GM21381 (cell line): ENCODE measurements at regions not wholly inside any gene's neighbourhood (a gene's known extent, or its start where the extent isn't known, plus 50 kb on each side); places are given as distances from the start of the nearest gene placed in this dataset.
"Not testable (repeated sequence)": the region's sequence is repeated elsewhere in the genome, so short reads cannot be mapped to it uniquely, and the experiment has no call there.

Experiments used
- ATAC-seq: cut with Tn5 transposase; IDR thresholded peaks from one replicate; pipeline ENCODE4 v1.9.1; 2021; ENCODE audit warnings: mild to moderate bottlenecking, moderate library complexity; ENCODE audit not compliant: unreplicated experiment

DNA sequence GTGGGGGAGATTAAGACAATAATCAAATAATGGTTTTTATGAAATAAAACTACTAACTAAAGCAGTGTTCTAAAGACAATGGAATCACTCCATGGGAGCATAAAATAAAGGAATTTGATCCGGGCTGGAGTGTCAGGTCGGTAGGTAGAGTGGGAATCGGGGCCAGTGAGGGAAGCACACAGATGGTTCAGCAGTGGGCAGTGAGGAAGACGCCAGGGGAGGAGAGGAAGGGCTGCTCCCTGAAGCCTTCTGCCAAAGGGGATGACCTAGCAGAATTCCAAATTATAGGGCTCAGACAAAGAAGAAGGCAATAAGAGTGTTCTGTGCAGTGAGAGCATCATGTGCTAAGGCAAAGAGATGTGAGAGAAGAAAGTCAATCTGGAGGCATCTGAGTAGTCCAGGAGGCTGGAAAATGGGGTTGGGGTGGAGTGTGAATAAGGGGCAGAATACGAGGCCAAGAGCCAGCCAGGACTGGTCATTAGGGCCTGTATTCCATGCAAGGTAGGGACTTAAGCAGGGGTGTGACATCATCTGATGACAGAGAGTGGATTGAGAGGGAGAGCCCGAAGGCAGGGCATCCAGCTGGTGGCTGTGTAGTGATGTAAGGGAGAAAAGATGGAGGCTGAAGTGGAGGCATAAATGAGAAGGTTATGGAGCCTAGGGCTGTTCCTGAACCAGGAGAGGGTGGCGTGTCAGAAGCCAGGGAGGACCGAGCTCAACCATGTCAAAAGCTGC is 137.6 kb downstream of the COPRS start:
- no peak for ATAC-seq

DNA sequence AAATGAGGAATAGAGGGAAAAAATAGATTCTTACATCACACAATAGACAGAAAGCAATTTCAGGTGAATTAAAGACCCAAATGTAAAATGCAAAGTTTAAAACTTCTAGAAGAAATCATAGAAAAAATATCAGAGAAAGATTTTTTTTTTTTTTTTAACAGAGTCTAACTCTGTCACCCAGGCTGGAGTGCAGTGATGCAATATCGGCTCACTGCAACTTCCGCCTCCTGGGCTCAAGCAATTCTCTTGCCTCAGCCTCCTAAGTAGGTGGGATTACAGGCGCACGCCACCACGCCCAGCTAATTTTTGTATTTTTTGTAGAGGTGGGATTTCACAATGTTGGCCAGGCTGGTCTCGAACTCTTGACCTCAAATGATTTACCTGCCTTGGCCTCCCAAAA is 141.8 kb downstream of the COPRS start:
- not testable (repeated sequence) for ATAC-seq

DNA sequence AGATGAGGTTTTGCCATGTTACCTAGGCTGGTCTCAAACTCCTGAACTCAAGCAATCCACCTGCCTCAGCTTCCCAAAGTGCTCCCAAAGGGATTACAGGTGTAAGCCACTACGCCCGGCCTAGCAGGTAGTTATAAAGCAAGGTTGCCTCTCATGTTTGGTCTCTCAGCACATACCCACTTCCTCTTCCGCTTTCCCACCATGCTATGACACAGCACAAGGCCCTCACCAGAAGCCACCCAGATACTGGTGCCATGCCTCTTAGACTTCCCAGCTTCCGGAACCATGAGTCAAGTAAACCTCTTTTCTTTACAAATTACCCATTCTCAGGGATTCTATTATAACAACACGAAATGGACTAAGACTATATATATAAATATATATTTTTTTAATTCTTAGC is 143.6 kb downstream of the COPRS start:
- ATAC-seq, result no peak

DNA sequence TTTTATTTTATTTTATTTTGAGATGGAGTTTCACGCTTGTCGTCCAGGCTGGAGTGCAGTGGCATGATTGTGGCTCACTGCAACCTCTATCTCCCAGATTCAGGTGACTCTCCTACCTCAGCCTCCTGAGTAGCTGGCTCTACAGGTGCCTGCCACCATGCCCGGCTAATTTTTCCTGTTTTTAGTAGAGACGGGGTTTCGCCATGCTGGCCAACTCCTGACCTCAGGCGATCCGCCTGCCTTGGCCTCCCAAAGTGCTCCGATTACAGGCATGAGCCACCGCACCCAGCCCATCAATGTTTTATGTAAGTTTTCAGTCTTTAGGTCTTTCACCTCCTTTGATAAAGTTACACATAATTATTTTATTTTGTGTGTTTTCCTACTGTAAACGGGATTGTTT is 154.6 kb downstream of the COPRS start:
- ATAC-seq, result no peak

DNA sequence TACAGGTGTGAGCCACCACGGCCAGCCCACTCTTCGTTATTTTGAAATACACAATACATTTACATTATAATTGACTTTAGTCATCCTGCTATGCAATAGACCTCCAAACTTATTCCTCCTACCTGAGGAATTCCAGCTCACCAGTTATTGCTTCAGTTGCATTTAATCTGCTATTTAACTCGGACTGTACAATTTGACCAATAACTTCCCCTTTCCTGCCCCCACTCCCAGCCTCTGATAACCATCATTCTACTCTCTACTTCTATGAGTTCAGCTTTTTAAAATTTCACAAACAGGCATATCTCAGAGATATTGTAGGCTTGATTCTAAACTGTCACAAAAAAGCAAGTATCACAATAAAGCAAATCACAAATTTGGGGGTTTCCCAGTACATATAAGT is 157.0 kb downstream of the COPRS start:
- no peak for ATAC-seq

DNA sequence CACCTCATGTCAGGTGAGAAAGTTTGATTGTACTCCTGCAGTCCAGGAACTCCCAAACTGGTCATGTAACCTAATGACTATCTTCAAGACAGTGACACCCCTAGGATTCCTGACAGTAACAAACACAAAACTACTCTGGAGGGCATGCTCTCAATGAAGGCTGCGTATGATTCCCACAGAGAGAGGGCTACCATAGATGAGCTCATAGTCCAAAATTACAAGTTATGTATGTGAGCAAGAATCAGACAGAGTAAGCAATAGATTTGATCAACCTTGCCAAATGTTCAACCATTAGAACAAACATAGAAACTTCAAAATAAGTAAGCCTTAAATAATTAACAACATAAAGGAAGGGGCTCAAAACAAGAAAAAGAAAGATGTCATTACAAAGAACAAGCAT is 158.1 kb downstream of the COPRS start:
- no peak for ATAC-seq

DNA sequence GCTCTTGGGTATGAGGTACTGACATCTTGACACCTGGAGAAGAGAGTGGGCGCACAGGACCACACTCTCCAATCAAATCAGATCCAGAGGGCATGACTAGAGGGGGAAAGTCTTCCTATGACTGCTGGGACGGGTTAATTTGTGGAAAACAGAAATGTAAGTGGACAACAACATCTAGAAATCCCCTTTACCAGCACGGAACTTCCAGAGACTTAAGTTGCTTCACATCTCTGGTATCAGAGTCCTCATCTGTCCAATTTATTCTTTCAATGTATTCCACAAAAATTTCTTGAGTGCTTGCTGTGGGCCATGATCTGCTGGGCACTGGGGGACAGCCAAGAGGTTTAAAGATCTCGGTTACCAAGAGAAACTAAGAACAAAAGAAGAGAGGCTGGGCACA is 159.2 kb downstream of the COPRS start:
- ATAC-seq, result no peak

DNA sequence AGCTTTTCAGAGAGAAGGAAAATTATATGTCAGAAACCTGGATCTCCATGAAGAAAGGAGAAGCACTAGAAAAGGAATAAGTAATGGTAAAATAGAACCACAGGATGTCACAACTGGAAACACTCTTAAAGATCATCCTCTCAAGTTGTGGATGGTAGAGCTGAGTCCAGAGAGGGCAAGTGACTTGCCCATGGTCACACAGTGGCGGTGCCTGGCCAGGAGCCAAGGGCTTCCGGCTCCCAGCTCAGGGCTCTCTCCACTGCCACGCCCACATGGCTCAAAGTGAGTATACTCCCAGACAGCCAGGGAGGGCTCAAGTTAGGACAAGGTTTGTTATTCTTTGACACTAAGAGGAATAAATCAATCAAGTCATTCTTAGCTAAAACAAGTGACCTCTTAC is 159.8 kb downstream of the COPRS start:
- no peak for ATAC-seq

DNA sequence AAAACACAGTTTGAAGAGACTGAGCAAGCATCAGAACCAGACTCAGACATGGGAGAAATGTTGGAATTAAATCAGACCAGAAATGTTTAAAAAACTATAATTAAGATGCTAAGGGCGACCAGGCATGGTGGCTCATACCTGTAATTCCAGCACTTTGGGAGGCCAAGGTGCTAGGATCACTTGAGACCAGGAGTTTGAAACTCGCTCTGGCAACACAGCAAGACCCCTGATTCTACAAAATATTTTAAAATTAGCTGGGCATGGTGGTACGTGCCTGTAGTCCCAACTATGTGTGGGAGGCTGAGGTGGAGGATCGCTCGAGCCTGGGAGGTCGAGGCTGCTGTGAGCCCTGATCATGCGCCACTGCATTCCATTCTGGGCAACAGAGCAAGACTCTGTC is 160.3 kb downstream of the COPRS start:
- no peak for ATAC-seq

DNA sequence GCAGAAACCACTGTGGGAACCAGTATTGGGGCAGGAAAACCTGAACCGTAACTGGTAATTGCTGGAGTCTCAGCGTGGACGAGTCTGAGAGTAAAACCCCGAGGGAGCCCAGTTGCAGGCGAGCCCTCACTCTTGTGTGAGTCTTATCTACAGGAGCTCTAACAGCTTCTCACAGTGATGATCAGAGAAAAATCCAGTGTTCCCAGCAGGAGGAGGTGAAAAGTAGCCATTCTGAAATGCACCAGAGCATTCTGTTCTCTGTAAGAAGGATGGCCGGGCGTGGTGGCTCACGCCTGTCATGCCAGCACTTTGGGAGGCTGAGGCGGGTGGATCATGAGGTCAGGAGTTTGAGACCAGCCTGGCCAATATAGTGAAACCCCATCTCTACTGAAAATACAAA is 161.2 kb downstream of the COPRS start:
- no peak for ATAC-seq

DNA sequence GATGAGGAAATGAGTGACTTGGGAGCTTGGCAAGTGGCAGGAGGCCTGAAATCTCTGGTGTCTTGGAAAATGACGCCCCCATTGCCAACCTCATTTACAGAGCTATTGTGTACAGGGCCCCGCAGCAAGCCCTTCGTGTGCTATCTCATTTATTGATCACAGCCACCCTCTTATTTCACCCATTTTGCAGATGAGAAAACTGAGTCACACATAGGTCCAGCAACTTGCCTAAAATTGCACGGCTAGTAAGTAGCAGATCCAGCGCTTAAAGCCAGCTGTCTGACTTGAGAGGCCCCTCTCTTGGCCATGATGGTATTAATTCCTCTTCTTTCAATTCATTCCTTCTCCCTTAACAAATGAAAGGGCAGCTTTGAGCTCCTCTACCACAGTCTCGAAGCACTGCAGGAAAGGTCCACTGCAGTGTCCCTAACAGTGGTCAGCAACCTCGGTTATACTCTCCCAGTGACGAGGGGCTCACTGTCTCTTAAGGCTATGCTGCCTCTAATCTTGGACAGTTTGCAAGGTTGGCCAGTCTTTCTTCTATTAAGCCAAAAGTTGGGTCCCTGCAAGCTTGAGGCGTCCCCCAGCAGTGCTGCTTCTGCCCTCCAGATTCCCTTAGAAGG is 162.2 kb downstream of the COPRS start:
- no peak for ATAC-seq

DNA sequence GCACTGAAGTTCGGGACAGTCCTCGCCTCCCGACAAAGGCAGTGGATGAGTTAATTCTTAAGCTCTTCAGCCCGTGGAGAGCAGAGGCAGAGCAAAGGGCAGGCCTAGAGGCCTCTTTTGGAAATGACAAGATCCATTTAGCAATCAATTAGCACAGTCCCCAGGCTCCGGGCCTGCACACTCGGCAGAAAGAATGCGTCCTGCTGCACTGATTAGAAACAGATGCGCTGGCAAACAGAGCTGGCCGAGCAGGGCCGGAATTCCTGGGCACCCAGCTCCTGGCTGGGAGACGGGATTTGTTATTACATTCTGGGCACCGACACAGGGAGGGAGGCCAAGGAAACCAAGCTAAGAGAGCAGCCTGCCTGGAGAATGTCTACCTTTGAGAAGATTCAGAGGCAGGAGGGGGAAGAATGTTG is 162.9 kb downstream of the COPRS start:
- no peak for ATAC-seq

DNA sequence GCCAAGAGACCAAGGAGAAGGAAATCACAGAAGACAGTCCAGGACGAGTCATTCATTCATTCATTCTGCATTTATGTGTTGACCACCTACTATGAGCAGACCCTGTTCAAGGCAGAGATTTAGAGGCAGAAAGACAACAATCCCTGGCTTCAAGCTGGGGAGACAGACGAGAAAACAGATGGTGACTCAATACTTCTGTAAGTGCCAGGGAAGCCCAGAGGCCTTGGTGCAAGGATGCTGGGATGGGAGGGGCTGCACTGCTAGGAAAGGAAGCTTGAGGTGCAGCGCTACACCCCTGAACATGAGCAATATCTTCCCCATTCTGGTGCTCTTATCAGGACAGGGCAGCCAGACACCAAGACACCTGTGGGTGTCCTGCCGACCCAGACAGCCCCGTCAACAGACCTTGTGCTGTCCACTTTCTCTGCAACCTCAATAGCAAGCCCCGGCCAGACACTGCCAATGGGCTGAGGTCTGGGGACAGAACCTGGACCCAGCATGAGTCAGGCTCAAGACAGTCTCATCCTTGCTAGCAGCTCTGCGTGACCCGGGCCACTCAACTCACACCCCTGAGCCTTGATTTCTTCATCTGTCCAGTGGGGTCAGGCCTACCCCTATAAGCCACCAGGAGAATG is 163.5 kb downstream of the COPRS start:
- no peak for ATAC-seq

DNA sequence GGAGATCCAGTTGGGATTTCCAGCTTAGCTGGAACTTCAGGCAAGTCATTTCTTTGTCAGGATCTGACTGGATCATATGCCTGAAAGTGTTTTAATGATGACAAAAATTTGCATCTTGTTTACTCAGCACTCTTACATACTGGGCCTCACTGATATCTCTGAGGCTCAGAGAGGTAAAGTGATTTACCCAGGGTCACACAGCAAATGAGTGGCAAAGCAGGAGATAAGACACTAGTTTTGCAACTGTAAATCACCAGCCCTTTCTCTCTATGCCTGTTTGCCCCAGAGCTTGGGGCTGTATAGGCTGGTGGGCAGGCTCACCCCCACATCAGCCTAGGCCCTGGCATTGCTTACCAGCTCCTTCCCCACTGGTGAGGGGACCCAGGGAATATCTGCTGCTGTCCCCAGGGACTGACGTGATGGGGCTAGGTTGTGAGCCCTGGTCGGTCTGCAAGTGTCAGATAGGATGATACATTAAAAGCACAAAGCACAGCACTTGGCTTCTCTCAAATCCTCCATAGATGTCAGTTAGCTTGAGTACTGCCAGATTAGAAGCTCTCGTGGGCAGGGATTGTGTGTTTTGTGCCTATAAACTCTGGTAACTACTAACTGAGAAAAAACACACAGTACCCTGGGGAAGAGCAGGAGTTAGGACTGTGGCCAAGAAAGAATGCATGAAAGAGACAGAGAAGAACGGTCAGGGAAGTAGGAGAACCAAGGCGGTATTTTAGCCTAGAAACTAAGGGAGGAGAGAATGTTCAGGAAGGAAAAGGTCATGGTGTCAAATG is 165.4 kb downstream of the COPRS start:
- no peak for ATAC-seq

DNA sequence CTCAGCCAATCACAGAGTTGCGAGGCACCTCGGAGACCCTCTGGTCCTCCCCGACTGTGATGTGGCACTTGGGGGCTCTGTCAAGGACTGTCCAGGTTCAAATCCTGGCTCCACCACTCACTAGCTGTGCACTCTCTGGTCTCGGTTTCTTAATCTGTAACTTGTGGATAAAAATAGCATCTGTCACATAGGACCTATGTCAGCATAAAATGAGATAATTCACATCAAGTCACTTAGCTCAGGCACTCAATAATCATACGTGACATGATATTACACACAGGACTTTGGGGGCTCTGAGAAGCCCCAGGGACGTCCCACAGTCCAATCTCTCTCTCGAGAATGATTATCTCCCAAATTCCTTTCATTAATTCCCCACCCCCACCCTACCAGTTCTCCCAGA is 166.4 kb downstream of the COPRS start:
- ATAC-seq, result no peak

DNA sequence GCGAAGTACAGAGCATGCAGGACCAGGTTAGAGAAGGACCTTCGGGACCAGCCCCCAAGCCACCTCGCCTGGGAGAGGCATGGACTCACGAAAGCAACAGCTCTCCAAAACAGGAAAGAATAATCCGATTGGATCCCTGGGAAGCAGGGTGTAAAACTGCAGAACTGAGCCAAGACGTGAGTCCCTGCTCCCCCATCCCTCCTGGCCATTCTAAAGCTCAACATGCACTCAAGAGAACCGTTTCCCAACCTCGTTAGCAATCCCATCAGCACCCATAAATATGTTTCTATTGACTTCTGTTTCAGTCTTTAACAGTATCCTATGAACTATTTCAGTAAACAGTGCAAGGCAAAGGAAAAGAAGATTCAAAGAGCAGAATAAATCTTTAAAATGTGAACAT is 167.0 kb downstream of the COPRS start:
- ATAC-seq, result no peak

DNA sequence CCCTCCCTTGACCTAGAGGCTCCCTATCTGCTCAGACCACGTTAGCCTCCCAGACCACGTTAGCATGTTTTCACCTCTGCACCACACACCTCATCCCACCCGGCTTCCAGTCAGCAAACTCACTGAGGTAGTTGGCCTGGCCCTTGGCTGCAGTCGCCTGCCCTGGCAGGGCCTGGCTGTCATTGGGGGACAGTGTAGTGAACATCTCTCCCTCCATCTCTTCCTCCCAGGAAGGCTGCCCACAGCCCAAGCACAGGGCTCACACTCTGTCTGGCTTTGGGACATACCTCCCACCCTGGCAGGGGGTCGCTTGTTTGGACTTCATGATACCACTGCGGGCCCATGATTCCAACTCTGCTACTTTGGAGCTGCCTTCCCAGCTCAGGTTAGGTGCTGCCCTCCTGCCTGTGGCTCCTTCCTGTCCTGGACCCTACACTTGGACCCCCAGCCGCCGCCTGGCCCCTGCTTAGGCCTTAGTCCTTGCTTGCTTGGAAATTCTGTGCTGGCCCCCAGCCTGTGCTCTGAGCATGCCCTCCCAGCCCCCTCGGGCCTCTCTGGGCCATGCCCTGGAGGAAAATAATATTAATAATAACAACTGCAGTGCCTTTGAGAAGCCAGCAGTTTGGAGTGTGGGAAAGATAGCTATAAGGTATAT is 167.7 kb downstream of the COPRS start:
- ATAC-seq, result no peak

DNA sequence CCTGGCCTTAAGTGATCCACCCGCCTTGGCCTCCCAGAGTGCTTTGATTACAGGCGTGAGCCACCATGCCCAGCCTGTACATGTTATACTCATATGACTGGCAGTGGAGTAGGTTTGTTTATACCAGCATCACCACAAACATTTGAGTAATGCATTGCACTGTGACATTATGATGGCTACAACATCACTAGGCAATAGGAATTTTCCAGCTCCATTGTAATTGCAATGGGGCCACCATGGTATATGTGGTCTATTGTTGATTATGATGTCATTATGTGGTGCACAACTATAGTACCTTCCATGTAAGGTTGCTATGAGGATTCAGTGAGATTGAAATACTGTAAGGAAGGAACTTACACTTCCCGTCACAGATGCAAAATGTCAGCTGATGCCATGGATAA is 168.9 kb downstream of the COPRS start:
- no peak for ATAC-seq

DNA sequence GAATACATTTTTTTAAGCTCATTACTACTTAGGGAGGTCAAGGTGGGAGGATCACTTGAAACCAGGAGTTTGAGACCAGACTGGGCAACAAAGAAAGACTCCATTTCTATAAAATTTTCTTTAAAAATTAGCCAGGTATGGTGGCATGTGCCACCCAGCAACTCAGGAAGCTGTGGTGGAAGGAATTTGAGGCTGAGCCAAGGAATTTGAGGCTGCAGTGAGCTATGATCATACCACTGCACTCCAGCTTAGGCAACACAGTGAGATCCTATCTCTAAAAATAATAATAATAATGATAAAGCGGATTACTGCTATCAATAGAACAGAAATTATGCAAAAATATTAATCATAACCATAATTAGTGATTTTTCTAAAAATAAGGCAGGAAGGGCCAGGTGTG is 170.3 kb downstream of the COPRS start:
- ATAC-seq, result no peak

DNA sequence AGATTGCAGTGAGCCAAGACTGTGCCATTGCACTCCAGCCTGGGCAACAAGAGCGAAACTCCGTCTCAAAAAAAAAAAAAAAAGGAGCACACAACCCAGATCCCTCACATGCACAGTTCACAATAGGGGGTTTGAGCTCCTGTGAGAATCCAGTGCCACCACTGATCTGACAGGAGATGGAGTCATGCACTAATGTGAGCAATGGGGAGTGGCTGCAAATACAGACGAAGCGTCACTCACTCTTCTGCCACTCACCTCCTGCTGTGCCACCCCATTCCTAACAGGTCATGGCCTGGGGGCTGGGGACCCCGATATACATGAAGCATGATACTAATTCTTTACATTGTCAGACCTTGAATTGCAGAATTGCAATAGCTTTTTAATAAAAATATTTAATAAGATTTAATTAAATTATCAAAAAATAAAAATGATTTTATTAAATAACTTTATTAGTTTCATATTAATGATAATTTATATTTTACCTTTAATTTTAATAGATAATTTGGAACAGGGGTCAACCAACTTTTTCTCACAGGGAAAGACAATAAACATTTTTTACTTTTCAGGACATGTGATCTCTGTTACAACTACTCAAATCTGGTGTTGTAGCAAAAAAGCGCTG is 171.4 kb downstream of the COPRS start:
- ATAC-seq, result no peak

DNA sequence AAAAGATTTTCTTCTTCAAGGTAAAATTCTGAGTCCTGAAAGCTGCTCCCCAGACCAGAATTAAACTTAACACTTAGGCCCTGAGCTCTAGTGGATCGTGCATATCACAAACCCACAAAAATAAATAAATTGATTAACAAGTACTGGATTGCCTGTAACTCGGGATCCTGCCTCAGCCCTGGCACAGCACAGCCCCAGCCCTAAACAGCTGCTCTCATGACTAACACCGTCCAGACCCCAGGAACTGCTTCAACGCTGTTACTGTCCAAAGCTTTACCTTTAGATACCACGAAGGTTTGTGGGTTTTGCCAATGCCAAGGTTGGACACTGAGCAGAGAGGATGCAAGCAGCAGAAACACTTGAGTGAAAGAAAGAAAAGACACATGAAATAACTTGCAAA is 172.5 kb downstream of the COPRS start:
- ATAC-seq, result no peak
